ENCODE measurements at regions not wholly inside any gene's neighbourhood (a gene's known extent, or its start where the extent isn't known, plus 50 kb on each side); places are given as distances from the start of the nearest gene placed in this dataset.

GRCh38 chr2:220157312-220157711 is 529.9 kb downstream of the SLC4A3 start:
- intact Hi-C loops (cut with DNase I) = no loop called here
- TF ChIP-seq CTCF (IDR thresholded peaks at IDR 0.05) = no peak
- 82 to 84% methylated on average over 3 of the region's 3 CpGs for WGBS, 2 donors
- DNase-seq (no peak), ATAC-seq (no peak)
- H3K9me3 ChIP-seq = peaks cover 0 to 18% (median 0%) of the 10 kb centered on the region in 11 donors
- H3K4me3 ChIP-seq = no peak overlapping the region
- H3K4me1 ChIP-seq = no peaks in the 10 kb centered on the region
- no peaks in the 10 kb centered on the region for H3K36me3 ChIP-seq
- no peak overlapping the region for H3K27ac ChIP-seq
- H3K27me3 ChIP-seq = no peaks in the 10 kb centered on the region

- Histone ChIP-seq H3K27me3 (no peaks in the 10 kb centered on the region), H3K27ac (no peak overlapping the region), H3K4me3 (no peak overlapping the region), H3K4me1 (no peaks in the 10 kb centered on the region), H3K36me3 (no peaks in the 10 kb centered on the region), H3K9me3 (peaks cover 0 to 18% (median 0%) of the 10 kb centered on the region in 11 donors)
- intact Hi-C loops (cut with DNase I) = no loop called here
- DNase-seq (no peak), ATAC-seq (no peak)
- no peak for TF ChIP-seq CTCF (IDR thresholded peaks at IDR 0.05)
- 72 to 80% methylated on average over 2 of the region's 2 CpGs for WGBS, 2 donors
Observed at GRCh38 chr2:220159738-220160137, 532.3 kb downstream of the SLC4A3 start.

- no peak for TF ChIP-seq CTCF (IDR thresholded peaks at IDR 0.05)
- no peak for DNase-seq
- H3K27me3 ChIP-seq = no peaks in the 10 kb centered on the region
- no peak for ATAC-seq
- H3K9me3 ChIP-seq = peaks cover 0 to 18% (median 0%) of the 10 kb centered on the region in 11 donors
- no peaks in the 10 kb centered on the region for H3K36me3 ChIP-seq
- no peak overlapping the region for H3K27ac ChIP-seq
- H3K4me3 ChIP-seq = no peak overlapping the region
- 34 to 42% methylated on average over 1 of the region's 1 CpG for WGBS, 2 donors
- no peaks in the 10 kb centered on the region for H3K4me1 ChIP-seq
- intact Hi-C loops (cut with DNase I) = no loop called here
Observed at GRCh38 chr2:220162320-220162719, 534.9 kb downstream of the SLC4A3 start.

- intact Hi-C loops (cut with DNase I) = no loop called here
Observed at GRCh38 chr2:220163486-220163885, 536.1 kb downstream of the SLC4A3 start.

More at GRCh38 chr2:220163486-220163885, 536.1 kb downstream of the SLC4A3 start:
- Histone ChIP-seq H3K27ac (no peak overlapping the region), H3K9me3 (peaks cover 0 to 18% (median 0%) of the 10 kb centered on the region in 11 donors), H3K36me3 (no peaks in the 10 kb centered on the region), H3K4me1 (no peaks in the 10 kb centered on the region), H3K27me3 (no peaks in the 10 kb centered on the region), H3K4me3 (no peak overlapping the region)
- no peak for DNase-seq
- no peak for ATAC-seq
- no peak for TF ChIP-seq CTCF (IDR thresholded peaks at IDR 0.05)
- WGBS, 2 donors = 53 to 58% methylated on average over 2 of the region's 2 CpGs

Measured in heart right ventricle (tissue), 16 donors.